NCI-H2171 (cell line): ENCODE measurements at regions not wholly inside any gene's neighbourhood (a gene's known extent, or its start where the extent isn't known, plus 50 kb on each side); places are given as distances from the start of the nearest gene placed in this dataset.
"Not testable (repeated sequence)": the region's sequence is repeated elsewhere in the genome, so short reads cannot be mapped to it uniquely, and the experiment has no call there.

Experiments used
- DNase-seq: peaks from one replicate; lab custom pipeline; 2025; lab: John Stamatoyannopoulos, UW

GRCh38 chr10:81576336-81576735 is 298.7 kb upstream of the NRG3 start:
- peak; percentile 48 for DNase-seq

GRCh38 chr10:81594991-81595390 is 280.0 kb upstream of the NRG3 start:
- DNase-seq: no peak

GRCh38 chr10:81600185-81600584 is 274.8 kb upstream of the NRG3 start:
- no peak for DNase-seq

- DNase-seq: no peak
Measured at GRCh38 chr10:81603106-81603620, 271.8 kb upstream of the NRG3 start.

- DNase-seq: not testable (repeated sequence)
Measured at GRCh38 chr10:81644485-81644884, 230.5 kb upstream of the NRG3 start.

- no peak for DNase-seq
Measured at GRCh38 chr10:81655986-81656385, 219.0 kb upstream of the NRG3 start.

GRCh38 chr10:81662837-81663236 is 212.2 kb upstream of the NRG3 start:
- DNase-seq: no peak

GRCh38 chr10:81664800-81665199 is 210.2 kb upstream of the NRG3 start:
- not testable (repeated sequence) for DNase-seq

GRCh38 chr10:81674941-81675340 is 200.1 kb upstream of the NRG3 start:
- no peak for DNase-seq

GRCh38 chr10:81679291-81679690 is 195.7 kb upstream of the NRG3 start:
- no peak for DNase-seq

GRCh38 chr10:81680359-81680758 is 194.6 kb upstream of the NRG3 start:
- DNase-seq: no peak

- no peak for DNase-seq
Measured at GRCh38 chr10:81688459-81688858, 186.5 kb upstream of the NRG3 start.

- DNase-seq: no peak
Measured at GRCh38 chr10:81696609-81697388, 178.2 kb upstream of the NRG3 start.

GRCh38 chr10:81704596-81704995 is 170.4 kb upstream of the NRG3 start:
- no peak for DNase-seq

GRCh38 chr10:81708416-81708815 is 166.6 kb upstream of the NRG3 start:
- DNase-seq: no peak

GRCh38 chr10:81708929-81709328 is 166.1 kb upstream of the NRG3 start:
- no peak for DNase-seq

- no peak for DNase-seq
Measured at GRCh38 chr10:81722399-81722798, 152.6 kb upstream of the NRG3 start.

GRCh38 chr10:81724431-81724830 is 150.6 kb upstream of the NRG3 start:
- DNase-seq: no peak

- DNase-seq: no peak
Measured at GRCh38 chr10:81725851-81726250, 149.1 kb upstream of the NRG3 start.

- DNase-seq: no peak
Measured at GRCh38 chr10:81728692-81729091, 146.3 kb upstream of the NRG3 start.

- no peak for DNase-seq
Measured at GRCh38 chr10:81730891-81731290, 144.1 kb upstream of the NRG3 start.

- DNase-seq: no peak
Measured at GRCh38 chr10:81733542-81733941, 141.5 kb upstream of the NRG3 start.

GRCh38 chr10:81735167-81735566 is 139.8 kb upstream of the NRG3 start:
- not testable (repeated sequence) for DNase-seq

GRCh38 chr10:81759111-81759510 is 115.9 kb upstream of the NRG3 start:
- no peak for DNase-seq
